ENCODE measurements at regions not wholly inside any gene's neighbourhood (a gene's known extent, or its start where the extent isn't known, plus 50 kb on each side); places are given as distances from the start of the nearest gene placed in this dataset.

GRCh38 chr3:182023843-182024242 is 312.1 kb downstream of the SOX2 start:
- H3K4me3 ChIP-seq (ENCODE audit: low read depth in 2 of 2, low read length in 1 of 2): no peak overlapping the region
- DNase-seq: no peak
- no peak overlapping the region for H2AFZ ChIP-seq (ENCODE audit: low read depth)
- no peak overlapping the region for H3K27ac ChIP-seq (ENCODE audit: low read depth in 2 of 2, low read length in 1 of 2)
- 49% methylated on average over 2 of the region's 2 CpGs for whole genome bisulfite sequencing (ENCODE audit: low lambda C conversion rate)
- no peaks in the 10 kb centered on the region for H3K27me3 ChIP-seq (ENCODE audit: insufficient read depth)
- no peaks in the 10 kb centered on the region for H3K36me3 ChIP-seq (replicated peaks in 1 of 2; ENCODE audit: control insufficient read depth in 1 of 2, insufficient read depth in 2 of 2, low read length in 1 of 2)
- H4K20me1 ChIP-seq (ENCODE audit: insufficient read depth): no peaks in the 10 kb centered on the region
- POLR2A ChIA-PET: no interaction called here
- H3K4me2 ChIP-seq: no peak overlapping the region
- no peak overlapping the region for H3K9ac ChIP-seq
- H3K79me2 ChIP-seq (ENCODE audit: insufficient read depth): no peaks in the 10 kb centered on the region
- no peaks in the 10 kb centered on the region for H3K9me3 ChIP-seq
- peaks cover 0 to 4% of the 10 kb centered on the region in 2 experiments; a peak in 2 of 4 replicates for H3K4me1 ChIP-seq (ENCODE audit: control insufficient read depth in 1 of 2, insufficient read depth in 2 of 2, low read depth in 1 of 2, low read length in 1 of 2)
- TF ChIP-seq RXRA (IDR thresholded peaks at IDR 0.05; ENCODE audit: borderline replicate concordance, low read depth) (no peak), NRF1 (IDR thresholded peaks at IDR 0.05; ENCODE audit: low read depth, low read length) (no peak), ZBTB33 (IDR thresholded peaks at IDR 0.05; ENCODE audit: borderline replicate concordance, low read depth) (no peak), GABPA (IDR thresholded peaks at IDR 0.05; ENCODE audit: low read depth) (no peak), MXI1 (IDR thresholded peaks at IDR 0.05; ENCODE audit: low read depth, low read length) (no peak), JUND (IDR thresholded peaks at IDR 0.05) (no peak), EP300 (IDR thresholded peaks at IDR 0.05; ENCODE audit: borderline replicate concordance in 1 of 2, low read depth in 1 of 2, low read length in 1 of 2) (no peak), GATA2 (CRISPR knock-in tag; IDR thresholded peaks at IDR 0.05) (no peak), POLR2AphosphoS5 (IDR thresholded peaks at IDR 0.05; ENCODE audit: low read depth, low read length) (no peak), TCF12 (IDR thresholded peaks at IDR 0.05) (no peak), CTCF (IDR thresholded peaks at IDR 0.05) (no peak), RAD21 (IDR thresholded peaks at IDR 0.05; ENCODE audit: low read length) (no peak), FOSL2 (IDR thresholded peaks at IDR 0.05; ENCODE audit: borderline replicate concordance, low read depth) (no peak), CHD2 (IDR thresholded peaks at IDR 0.05; ENCODE audit: low read length, partially characterized antibody) (no peak), YY1 (IDR thresholded peaks at IDR 0.05; ENCODE audit: low read depth) (no peak)
- TF ChIP-seq, protein P1, sequence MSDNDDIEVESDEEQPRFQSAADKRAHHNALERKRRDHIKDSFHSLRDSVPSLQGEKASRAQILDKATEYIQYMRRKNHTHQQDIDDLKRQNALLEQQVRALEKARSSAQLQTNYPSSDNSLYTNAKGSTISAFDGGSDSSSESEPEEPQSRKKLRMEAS (IDR thresholded peaks at IDR 0.05; ENCODE audit: low read depth): no peak
- TF ChIP-seq, protein P2, sequence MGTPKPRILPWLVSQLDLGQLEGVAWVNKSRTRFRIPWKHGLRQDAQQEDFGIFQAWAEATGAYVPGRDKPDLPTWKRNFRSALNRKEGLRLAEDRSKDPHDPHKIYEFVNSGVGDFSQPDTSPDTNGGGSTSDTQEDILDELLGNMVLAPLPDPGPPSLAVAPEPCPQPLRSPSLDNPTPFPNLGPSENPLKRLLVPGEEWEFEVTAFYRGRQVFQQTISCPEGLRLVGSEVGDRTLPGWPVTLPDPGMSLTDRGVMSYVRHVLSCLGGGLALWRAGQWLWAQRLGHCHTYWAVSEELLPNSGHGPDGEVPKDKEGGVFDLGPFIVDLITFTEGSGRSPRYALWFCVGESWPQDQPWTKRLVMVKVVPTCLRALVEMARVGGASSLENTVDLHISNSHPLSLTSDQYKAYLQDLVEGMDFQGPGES (IDR thresholded peaks at IDR 0.05; ENCODE audit: low read depth, low read length): no peak
- CTCF ChIA-PET: no interaction called here
- H3K9me2 ChIP-seq: no peaks in the 10 kb centered on the region
- H3F3A ChIP-seq (replicated peaks; ENCODE audit: insufficient read depth): no peaks in the 10 kb centered on the region

Data from SK-N-SH (cell line).